Keratinocyte (primary cell): ENCODE measurements at regions not wholly inside any gene's neighbourhood (a gene's known extent, or its start where the extent isn't known, plus 50 kb on each side); places are given as distances from the start of the nearest gene placed in this dataset.

Experiments used
- CTCF ChIP-seq, 3 experiments: IDR thresholded peaks in 1 of 3; conservative IDR thresholded peaks in 1 of 3; optimal IDR thresholded peaks in 1 of 3; 2 replicates in 2 of 3; 3 replicates in 1 of 3; pipeline versions ENCODE3 to v1.5.1; 2011; ENCODE audit warnings: low read length in 3 of 3, mild to moderate bottlenecking in 3 of 3, moderate library complexity in 2 of 3, control low read depth in 1 of 3, inconsistent platforms in 1 of 3; ENCODE audit not compliant: insufficient read depth in 2 of 3; ENCODE audit errors: extremely low read depth in 1 of 3
- EZH2 ChIP-seq: IDR thresholded peaks from one replicate; pipeline ENCODE4 v1.6.1; 2012; ENCODE audit warnings: inconsistent platforms, mild to moderate bottlenecking, low read length, moderate library complexity

- TF ChIP-seq CTCF (optimal IDR thresholded peaks at IDR 0.05 in 1 of 3, IDR thresholded peaks at IDR 0.05 in 1 of 3, conservative IDR thresholded peaks at IDR 0.05 in 1 of 3; ENCODE audit: extremely low read depth in 1 of 3, insufficient read depth in 2 of 3, low read length in 3 of 3): no peak
- no peak for TF ChIP-seq EZH2
Observed at GRCh38 chr9:86613943-86614342, 259.7 kb upstream of the TUT7 start.
